Suprapubic skin (tissue), 4 donors: ENCODE measurements at regions not wholly inside any gene's neighbourhood (a gene's known extent, or its start where the extent isn't known, plus 50 kb on each side); places are given as distances from the start of the nearest gene placed in this dataset.

Experiments used
- POLR2A ChIP-seq, 2 donors: fragments of 450-650 bp; IDR thresholded peaks; one replicate each; pipeline ENCODE4 v1.6.1; 2017; ENCODE audit warnings: antibody characterized with exemption in 2 of 2, mild to moderate bottlenecking in 2 of 2, moderate library complexity in 2 of 2
- POLR2AphosphoS5 ChIP-seq, 3 donors: sonication (generic); formaldehyde crosslinking; IDR thresholded peaks; one replicate each; pipeline ENCODE4 v1.6.1; 2017; ENCODE audit warnings: antibody characterized with exemption in 3 of 3
- TF ChIP-seq, protein P1 (sequence below), 2 donors: fragments of 200-600 bp in 1 of 2; fragments of 450-650 bp in 1 of 2; sonication (generic) in 1 of 2; IDR thresholded peaks; one replicate each; pipeline ENCODE4 v1.5.1; 2016 to 2019; ENCODE audit warnings: antibody characterized with exemption in 2 of 2, mild to moderate bottlenecking in 1 of 2, moderate library complexity in 1 of 2

GRCh38 chr4:9703391-9703790 lies 78.0 kb upstream of the DRD5 start:
- TF ChIP-seq, protein P1, sequence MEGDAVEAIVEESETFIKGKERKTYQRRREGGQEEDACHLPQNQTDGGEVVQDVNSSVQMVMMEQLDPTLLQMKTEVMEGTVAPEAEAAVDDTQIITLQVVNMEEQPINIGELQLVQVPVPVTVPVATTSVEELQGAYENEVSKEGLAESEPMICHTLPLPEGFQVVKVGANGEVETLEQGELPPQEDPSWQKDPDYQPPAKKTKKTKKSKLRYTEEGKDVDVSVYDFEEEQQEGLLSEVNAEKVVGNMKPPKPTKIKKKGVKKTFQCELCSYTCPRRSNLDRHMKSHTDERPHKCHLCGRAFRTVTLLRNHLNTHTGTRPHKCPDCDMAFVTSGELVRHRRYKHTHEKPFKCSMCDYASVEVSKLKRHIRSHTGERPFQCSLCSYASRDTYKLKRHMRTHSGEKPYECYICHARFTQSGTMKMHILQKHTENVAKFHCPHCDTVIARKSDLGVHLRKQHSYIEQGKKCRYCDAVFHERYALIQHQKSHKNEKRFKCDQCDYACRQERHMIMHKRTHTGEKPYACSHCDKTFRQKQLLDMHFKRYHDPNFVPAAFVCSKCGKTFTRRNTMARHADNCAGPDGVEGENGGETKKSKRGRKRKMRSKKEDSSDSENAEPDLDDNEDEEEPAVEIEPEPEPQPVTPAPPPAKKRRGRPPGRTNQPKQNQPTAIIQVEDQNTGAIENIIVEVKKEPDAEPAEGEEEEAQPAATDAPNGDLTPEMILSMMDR (IDR thresholded peaks at IDR 0.05), result peak; percentile 27 to 77
- TF ChIP-seq POLR2AphosphoS5 (IDR thresholded peaks at IDR 0.05), result no peak
- no peak for TF ChIP-seq POLR2A (IDR thresholded peaks at IDR 0.05)
